NCI-H446 (cell line): ENCODE measurements at regions not wholly inside any gene's neighbourhood (a gene's known extent, or its start where the extent isn't known, plus 50 kb on each side); places are given as distances from the start of the nearest gene placed in this dataset.

Experiments used
- DNase-seq, 2 experiments: peaks; one replicate each; lab custom pipeline; 2025; lab: John Stamatoyannopoulos, UW

DNA sequence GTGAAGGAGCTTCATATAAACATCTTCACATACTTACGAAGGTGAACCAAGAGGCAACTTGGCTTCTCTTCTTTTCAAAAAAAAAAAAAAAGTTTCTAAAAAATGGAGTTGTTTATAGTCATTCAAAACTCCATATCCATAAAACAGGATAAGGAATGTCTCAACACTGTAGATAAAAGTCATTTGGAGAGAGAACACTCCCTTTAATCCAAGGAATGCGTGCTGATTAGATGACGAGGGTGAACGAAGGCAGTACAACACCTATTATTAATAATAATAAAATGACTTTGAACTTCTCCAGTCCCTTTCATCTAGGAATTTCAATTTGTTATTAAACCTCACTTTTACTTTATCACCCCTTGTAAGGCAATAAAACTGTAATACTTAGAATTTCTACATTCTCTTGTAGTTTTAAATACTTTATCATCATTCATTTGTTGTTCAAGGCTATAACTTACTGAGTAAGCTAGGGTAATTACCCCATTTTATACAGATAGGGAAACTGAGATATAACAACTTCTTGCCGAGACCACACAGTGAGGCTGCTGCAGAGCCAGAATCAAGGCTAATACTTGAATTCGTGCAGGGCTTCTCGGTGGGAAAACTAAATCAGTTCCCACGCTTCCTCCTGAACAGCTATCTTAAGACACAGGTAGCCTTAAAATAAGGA, 377.1 kb downstream of the EFNA5 start:
- DNase-seq, result no peak

DNA sequence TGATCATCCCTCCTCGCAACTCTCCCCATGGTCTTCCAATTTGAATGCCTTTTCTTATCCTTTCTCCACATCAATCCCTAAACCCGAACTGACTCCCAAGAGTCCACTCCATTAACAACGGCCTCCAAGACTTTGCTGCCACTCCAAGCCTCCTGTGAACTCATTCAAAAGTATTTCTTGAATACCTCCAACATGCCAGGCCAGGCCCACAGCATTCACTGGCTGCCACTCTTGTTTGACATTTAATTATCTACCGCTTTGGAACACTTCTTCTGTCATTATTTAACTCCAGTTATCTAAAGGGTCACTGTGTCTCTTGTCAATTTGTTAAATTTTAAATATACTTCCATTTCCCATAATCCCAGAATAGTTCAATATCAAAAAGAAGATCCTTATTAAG, 378.9 kb downstream of the EFNA5 start:
- DNase-seq, result no peak

DNA sequence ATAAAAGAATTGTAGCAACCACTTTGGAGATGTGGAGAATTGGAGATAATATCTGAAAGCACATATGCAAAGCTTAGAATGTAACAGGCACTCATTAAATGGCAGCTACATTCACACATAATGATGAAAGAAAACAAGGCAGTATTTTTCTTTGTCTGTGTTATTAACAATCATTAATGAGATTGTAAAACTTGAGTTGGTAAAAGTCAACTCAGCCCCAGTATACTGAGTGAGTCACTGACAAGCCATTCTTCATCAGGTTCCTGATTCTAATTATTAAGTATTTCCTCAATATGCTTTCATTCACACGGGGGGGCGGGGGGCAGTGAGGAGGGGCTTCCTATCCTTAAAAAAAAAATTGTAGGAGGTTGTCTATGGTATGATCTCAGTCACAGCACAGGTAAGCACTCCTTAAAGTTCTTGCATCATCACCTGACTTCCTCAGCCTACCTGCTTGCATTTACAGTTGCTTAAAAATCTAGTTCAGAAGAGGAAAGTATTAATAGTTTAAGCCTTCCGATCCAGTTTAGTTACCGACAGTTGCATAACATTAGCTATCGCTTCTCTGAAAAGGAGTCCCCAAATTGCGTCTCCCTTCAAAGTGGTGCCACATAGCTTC, 379.8 kb downstream of the EFNA5 start:
- DNase-seq, result no peak

DNA sequence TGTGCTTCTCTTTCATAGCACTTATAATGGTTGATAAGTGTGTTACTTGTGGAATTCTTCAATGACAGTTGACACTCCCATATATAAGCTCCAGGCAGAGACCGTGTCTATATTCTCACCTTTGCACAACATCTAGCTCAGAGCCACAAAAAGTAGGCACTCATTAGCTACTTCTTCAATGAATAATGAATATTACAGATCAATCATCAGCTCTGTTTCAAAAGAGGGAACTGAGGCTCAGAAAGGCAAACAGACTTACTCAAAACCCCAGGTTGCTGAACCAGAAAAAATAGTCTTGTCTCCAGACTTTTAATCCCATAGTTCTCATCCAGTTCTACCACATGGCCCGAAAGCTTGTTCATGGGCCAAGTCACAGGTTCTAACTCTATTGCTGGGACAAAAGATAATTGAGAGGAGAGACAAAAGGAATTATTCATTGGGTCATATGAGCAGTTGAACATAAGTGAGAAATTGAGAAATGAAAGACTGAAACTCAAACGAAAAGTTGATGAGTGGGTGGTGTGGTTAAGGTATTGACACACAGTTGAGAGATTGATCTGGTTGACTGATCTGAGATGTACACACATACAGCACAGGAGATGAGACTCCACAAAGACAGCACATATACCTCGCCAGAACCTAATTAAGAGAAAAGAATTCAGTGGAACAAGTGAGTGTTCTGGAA, 381.6 kb downstream of the EFNA5 start:
- DNase-seq, result no peak

DNA sequence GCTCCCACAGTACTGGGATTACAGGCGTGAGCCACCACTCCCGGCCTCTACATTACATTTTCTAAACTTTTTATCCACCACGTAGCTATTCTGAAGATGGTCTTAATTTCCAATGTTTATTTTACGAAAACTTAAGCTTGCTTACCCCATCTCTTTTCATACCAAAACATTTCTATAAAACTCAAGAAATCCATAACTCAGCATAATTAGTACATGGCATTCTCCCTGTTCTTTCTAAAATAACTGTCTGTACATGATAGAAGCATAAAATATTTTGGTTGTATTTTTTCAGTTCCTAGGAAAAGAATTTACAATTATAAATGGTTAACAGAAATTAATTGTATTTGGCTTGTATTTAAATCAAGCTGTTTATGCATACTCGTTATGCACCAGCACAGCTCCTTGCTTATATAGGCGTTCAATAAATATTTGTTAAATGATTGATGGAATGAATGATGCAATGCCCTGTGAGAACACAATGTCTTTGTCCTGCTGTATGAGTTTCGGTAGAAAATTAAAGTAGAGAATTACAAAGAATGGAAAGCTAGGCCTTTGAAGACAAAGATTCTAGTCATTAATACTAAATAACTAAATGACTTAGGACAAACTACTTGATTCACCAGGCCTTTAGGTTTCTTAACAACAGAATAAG, 384.2 kb downstream of the EFNA5 start:
- DNase-seq, result no peak

DNA sequence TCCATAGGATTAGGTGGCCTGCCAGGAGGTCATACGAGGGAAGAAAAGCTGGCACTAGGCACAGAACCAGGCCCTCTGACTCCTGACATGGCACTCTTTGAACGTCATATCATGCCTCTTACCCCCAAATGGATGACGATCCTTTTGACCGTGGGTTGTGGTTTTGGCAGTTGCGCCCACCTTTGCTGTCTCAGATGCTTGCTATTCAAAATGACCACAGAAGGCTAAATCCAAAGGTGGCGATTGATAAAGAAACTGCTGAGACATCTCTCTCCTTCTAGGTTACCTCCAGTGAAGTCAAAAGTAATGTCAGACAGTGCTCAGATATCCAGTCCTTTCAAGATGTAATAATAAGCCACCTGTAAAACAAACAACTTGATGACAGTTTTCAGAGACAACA, 385.0 kb downstream of the EFNA5 start:
- no peak for DNase-seq

DNA sequence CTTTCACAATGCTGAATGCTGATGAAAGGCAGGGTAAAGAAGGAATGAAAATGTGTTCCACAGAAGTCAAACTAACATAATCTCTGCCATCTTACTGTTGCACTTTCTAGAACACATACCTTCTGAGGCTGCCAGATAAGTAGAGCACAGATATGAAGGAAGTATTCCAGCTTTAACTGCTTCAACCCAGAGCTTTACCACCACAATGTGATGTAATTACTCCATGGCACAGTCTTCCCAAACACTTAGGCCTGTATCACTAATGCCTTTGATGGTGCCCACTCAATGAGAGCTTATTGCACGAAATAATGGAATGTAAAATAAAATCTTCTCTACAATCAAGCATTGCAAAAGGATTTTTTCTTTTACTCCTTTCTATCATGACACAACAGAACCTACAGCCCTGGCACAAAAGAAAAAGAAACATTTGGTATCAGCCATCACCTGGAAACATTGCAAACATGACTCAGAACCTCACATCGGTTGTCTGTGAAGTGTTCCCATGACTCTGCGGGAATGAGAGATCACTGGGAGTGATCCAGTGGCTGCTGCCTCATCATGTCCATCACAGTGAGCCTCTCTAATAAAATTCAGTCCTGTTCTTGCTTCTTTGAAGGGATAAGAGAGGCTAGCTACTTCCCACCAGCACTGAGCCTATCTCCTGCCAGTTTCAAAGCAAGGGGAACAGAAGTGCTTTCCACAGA, 385.8 kb downstream of the EFNA5 start:
- DNase-seq, result no peak

DNA sequence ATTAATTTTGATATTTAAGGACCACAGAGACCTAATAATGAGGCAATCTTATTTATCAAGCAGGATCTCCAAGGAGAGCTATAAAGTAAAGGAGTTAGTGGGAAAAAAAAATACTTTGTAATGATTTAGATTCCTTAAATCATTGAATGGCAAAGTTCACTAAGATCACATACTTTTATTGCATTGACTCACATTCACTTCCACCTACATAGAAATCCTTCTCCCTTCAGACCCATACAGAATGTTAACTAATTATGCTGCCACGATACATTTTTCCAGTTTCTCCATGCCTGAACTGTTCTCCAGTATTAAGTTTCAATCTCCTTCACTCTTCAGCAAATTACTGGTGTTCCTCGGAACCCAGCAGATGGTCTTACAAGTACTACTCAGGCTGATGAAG, 388.7 kb downstream of the EFNA5 start:
- no peak for DNase-seq

DNA sequence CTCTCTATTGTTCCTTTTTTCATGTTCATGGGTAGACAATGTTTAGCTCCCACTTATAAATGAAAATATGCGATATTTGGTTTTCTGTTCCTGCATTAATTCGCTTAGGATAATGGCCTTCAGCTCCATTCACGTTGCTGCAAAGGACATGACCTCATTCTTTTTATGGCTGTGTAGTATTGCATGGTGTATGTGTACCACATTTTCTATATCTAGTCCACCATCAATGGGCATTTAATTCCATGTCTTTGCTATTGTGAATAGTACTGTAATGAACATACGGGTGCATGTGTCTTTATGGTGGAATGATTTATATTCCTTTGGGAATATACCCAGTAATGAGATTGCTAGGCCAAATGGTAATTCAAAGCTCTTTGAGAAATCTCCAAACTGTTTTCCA, 392.0 kb downstream of the EFNA5 start:
- DNase-seq, result no peak

DNA sequence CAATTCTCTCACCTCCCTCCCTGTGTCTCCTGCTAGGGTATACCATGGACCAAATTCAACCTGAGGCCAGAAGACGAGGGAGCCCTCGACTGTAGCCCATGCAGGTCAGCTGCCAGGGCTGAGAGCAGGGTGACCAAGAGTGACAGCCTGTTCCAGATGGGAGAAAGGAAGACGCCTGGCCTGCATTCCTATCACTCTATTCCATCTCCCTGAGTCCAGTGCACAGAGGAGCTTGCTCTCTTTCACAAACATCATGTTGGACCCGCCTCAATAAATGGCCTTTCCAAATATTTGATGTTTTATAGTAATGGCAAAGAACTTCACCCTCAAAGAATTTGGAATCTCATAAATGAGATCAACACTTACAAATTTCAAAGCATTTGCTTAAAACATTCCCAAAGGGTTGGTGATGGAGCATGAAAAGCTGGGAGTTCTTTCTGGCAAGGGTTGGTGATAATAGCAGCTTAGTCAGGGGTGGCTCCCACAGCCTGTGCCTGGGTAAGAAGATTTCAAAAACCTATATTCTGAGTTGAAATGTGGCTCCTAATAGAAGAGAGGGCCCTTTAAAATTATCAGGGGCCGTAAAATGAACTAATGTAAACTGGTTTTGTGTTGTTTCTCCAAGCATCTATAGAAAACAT, 393.1 kb downstream of the EFNA5 start:
- no peak for DNase-seq

DNA sequence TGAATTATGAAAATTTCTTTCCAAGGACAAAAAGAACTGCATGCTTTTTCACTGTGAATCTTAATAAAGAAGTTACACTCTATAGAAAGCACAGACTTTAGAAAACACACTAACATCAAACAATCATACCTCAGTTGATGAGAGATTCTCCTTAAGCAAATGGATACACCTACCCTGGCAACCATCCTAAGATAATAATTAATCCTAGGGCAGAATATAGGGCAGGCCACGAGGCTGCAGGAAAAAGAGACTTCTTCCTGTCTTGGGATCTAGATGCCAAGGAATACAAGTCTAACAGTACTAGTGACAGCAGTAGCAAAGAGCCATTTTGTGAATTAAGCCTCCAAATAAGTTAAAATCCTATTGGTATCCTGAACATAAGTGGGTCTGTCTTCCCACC, 395.4 kb downstream of the EFNA5 start:
- DNase-seq, result no peak

DNA sequence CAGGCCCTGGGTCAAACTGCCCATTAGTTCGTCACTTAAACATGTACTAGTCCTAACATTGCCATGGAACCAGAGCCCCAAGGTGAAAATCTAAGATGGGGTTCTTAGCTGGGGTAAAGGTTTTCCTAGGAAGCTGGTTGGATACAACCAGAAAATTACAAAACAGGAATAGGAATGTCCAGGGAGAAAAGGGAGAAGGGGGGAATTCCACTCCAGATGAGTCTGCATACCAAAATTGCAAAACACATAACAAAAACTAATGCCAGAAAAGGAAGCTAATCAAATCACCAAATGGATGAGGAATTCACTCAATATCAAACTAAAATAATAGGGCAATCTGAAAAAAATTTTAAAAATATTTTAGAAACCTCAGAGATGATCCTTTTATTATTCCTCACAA, 396.2 kb downstream of the EFNA5 start:
- no peak for DNase-seq

DNA sequence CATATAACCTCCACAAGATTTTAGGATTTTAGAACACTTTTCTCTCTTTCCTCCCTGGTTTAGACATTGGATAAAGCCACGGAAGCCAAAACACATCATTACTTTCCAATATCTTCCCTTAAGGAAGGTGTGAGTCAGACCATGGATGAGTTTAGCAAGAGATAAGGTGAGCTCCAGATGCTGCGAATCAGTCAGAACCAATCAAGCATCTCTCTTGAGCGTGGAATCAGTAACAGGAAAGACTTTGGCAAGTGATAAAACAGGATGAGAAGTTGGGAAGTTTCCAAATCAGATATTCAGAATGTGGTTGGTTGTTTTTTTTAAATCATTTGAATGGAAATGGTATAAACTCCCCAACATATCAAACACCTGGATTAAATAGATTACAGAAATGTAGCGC, 397.8 kb downstream of the EFNA5 start:
- no peak for DNase-seq

DNA sequence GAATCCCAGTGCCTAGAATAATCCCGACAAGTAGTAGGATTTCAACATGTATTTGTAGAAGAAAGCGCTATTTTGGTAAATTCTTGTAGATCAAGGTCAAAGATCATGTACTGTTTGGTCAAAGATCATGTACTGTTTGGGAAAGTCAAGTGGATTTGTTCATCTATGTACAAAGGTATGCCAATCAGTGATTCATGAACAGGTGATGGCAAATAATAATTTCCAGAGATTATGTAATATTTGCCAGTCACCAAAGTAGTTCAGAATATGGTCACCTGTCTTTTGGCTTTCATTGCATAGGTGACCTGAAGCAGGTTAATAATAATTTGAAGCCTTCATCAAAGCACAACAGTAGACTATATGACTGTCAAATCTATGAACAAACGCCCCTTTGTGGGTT, 398.2 kb downstream of the EFNA5 start:
- no peak for DNase-seq

DNA sequence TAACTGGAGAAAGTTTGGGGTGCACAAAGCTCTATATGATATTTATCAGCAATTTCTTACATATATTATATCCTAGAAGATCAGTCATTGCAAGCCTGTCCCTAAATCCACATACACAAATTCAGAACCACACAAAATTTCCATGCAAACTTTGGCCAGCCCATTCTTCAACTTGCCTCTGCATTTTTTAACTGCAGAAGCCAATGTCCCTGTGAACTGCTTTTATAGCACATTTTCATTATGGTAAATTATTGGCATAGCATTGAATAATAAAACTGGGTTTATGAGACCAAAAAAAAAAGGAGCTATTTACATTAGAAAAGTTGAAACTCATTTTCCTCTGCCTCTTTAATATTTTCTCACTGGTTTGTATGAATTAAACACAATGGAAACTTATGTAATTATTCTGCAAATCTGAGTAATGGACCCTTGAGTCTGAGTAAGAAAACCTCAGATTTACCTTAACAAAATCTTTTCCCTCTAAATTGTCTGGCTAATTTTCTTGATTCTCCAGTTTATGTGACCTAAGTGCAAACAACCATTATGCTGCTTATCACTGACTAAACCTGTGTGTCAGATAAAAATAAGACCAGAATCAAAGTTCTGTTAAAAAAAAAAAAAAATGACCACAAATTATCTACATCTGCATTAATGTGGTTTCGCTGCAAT, 398.9 kb downstream of the EFNA5 start:
- no peak for DNase-seq

DNA sequence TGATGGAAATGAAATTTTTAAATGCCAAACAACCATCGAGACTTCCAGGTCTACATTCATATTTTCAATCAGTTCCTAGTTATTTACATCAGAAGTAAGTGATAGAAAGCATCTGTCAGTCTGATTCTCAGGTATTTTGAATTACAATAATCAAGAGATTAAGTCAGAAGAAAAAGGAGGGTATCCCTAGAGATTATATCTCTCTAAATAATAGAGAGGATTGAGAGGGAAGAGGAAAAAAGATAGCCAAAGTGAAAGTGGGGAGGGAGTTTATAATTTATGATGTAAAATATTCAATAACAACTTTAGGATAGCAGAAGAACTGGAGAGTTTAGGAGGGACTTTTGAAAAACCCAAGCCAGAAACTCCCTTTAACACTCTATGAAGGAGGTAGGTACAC, 400.2 kb downstream of the EFNA5 start:
- DNase-seq, result no peak

DNA sequence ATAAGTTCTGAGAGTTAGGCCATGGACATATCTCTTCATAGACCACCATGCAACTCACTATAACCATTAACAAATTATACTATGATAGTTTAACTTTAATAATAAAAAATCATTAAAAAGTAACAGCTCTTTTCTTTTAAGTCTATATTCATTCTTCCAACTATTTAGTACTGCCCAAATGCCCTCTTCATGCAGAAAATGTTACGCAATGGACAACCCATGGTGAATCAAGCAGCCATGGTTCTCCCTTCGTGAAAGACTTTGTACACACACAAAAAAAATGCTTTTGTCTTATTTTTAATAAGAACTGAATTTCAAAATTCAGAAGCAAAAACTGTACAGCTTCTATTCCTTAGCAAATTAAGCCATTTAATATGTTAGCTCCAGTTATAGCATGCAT, 401.1 kb downstream of the EFNA5 start:
- DNase-seq, result no peak

DNA sequence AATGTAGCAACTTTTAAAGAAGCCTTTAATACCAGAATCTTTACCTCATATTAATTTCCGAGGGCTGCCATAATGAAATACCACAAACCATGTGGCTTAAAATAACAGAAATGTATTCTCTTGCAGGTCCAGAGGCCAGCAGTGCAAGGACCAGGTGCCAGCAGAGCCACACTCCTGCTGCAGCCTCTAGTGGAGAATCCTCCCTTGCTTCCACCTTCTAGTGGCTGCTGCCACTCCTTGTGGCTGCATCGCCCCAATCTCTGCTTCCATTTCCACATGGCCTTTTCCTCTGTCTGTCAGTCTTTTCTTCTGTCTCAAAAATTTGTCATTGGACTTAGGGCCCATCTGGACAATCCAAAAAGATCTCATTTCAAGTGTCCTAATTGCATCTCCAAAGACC, 401.5 kb downstream of the EFNA5 start:
- no peak for DNase-seq

DNA sequence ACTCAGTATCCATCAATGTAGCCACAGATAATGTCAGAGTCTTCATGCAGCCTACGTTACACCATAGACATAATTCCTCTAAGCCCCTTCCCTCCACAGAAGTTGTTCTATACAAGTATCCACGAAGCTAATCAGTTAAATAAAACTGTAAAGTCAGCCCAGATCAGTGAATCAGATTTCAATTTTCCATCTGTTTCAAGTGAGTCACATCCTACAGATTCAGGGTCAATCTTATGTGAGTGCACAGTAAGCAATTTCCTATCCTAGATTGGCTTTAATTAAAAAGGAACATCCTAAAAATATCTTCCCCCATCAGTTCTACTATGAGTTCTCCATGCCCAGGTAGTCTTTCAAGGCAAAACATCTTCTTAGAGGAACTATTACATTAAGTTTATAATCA, 402.5 kb downstream of the EFNA5 start:
- DNase-seq, result no peak

DNA sequence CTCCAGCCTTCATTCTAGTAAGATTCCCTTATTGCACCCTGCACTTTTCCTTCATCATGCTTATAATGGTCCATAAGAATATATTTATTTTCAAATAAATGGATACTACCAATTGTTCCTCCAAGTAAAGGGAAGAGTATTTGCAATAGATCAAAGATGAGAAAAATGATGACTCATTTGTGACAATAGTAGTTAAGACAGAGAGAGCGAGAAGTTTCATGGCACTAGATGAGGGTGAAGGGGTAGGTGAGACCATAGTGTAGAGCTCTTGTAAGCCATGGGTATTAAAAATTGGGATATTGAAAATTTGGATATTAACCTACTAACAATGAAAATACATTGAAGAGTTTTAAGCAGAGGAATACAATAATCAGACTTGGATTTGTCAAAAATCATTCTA, 404.6 kb downstream of the EFNA5 start:
- DNase-seq, result no peak

DNA sequence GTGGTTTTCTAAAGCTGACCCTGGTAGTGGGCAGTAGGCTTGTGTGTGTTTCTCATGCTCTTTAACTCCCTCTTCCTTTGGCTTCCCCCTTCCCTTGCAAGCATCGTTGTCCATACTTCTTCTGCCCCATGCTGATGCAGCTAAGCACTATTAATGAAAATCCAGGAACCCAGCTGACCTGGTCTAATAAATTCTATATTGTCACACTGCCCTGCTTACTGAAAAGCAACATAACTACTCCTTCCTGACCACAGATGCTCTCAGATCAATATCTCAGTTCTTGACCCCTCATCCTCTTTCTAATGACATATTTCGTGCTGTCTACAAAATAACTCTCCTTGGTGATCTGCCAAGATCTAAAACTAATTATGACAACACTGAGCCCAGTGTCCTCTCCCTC, 405.5 kb downstream of the EFNA5 start:
- no peak for DNase-seq
